HG02610 (cell line): ENCODE measurements at regions not wholly inside any gene's neighbourhood (a gene's known extent, or its start where the extent isn't known, plus 50 kb on each side); places are given as distances from the start of the nearest gene placed in this dataset.
A peak's percentile ranks its signal among the peaks of the same experiment; 100 is the strongest.
"Not testable (repeated sequence)": the region's sequence is repeated elsewhere in the genome, so short reads cannot be mapped to it uniquely, and the experiment has no call there.

ENCODE experiments used
- ATAC-seq: cut with Tn5 transposase; IDR thresholded peaks from one replicate; pipeline ENCODE4 v1.9.1; 2021; ENCODE audit warnings: mild to moderate bottlenecking, moderate library complexity; ENCODE audit not compliant: unreplicated experiment

DNA sequence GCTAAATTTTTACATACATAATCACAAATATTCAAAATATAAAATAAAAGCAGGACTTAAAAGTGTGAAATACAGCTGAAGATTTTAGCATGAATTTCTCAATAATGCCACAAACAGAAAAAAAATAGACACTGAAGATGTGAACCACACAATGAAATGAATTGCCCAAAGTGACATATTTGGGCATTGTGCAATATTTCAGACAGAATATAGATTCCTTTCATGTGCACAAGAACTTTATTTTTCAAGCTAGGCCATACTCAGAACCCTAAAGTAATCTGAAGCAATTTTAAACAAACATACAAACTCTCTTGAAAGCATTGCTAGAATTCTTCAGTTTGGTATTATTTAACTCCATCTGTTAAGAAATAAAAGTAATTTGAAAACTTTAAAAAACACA is 764.1 kb downstream of the STIM2 start:
- no peak for ATAC-seq

GRCh38 chr4:27628609-27629008 is 768.0 kb downstream of the STIM2 start:
- no peak for ATAC-seq

DNA sequence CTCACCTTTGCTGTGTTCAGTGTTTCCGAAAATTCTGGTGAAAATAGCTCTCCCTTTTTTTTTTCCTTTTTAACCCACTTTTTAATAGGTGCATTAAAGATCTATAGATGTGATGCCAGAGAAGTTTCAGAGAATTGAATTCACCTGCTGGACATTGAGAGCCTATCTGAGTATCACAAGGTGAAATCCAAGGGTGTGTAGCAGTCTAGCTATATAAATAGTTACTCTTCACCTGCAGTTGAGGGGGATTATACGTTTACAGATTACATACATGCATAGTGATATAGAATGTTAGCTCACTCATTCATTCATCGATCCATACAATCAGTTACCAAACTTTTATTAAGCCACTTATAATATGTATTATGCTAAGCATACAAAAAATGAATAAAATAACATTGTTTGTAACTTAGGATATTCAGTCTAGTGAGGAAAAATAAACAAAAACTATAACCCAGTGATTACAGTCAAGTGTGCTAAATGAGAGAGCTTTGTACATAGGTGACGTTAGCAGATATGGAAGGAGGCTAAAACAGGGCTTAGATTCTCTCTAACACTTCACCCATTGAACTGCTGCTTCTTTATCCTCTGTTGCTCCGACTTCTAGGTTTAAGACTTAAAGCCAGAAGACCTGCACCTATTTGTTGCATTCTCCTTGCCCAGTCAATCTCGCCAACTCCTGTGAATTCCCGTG is 769.0 kb downstream of the STIM2 start:
- ATAC-seq, result no peak

DNA sequence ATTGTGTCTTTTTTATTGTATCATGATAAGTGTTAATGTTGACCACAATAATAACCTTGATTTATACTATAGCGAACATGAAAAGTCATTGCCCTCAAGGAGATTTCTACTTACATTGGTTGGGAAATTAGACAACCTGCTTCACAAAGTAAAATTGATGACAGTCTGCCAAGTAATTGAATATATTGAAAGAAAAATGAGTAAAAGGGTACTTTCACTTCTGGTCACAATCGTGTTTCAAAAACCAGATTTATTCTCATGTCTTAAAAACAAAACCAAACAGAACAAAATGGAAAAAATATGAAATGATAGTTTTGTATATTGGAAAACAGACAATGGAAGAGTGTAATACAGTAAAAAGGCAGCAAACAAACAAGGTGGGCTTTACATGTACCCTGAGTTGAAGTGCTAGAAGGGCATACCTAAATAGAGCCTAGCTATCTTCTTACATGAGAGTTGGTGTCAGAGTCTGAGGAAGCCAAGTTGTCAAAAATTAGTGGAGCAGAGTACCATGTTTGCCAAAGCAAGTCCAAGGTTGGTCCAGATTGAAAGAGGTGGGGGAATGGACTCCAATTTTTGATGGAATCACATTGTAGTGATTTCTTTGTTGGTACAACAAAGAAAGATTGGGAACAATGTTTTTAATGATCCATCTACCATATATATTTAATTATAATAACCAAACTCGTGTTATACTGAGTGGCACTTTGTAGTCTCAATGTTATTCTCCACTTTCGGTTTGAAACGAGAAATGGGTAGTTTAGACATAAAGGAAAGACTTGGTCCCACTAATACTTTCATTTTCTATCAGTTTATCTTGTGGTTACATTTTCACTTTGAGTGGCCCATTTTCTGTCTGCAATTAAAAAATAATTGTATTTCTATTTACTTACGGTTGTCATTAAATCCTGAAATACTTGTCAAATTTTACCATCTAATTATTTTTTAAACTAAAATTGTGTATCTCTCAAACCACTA is 775.6 kb downstream of the STIM2 start:
- ATAC-seq, result peak; percentile 96

DNA sequence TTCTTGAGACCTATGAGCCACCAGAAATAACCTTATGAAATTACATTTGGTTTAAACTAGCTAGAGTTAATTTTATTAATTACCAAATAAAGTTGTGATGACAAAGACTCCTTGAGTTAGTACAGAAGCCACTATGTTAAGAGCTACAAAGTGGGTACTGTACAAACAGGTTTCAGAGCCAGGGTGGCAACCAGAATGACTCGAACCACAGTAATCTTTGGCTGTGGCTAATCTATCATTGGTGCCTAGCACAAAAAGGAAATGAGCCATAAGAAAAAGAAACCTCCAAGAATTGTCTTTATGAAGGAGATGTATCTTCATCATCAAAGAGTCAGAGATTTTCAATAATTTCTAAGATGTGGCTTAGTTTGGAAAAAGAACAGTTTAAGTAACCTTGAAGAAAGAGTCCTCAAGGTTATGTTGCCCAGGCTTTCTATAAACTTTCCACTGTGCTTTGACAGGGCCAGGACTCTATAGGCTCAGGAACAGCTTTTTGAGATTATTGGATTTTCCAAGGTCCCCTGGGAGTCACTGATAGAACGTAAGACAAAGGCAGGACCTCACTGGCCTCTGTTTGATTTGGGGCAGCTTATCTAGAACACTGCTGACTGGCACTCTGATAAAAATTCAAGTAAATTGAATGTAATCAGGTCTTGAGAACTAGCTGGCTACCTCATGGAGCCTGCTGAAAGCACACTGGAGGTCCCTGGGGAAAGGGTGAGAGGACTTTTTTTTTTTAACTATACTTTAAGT is 777.7 kb downstream of the STIM2 start:
- no peak for ATAC-seq

DNA sequence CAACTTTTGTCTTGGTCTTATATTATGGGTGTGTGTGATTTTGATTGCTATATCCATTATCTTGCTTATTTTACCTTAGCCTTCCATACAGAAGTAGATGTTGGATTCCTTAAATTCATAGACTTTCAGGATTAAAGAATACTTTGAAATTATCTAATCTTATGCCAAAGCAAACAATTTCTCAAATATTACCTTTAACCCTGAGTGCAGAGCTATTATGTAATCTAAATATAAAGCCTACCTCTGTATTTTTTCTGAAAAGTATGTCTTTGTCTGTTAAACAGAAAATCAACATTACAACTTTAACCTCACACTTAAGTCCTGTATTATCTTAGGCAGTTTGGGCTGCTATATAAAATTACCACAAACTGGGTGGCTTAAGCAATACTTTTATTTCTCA is 782.5 kb downstream of the STIM2 start:
- no peak for ATAC-seq

DNA sequence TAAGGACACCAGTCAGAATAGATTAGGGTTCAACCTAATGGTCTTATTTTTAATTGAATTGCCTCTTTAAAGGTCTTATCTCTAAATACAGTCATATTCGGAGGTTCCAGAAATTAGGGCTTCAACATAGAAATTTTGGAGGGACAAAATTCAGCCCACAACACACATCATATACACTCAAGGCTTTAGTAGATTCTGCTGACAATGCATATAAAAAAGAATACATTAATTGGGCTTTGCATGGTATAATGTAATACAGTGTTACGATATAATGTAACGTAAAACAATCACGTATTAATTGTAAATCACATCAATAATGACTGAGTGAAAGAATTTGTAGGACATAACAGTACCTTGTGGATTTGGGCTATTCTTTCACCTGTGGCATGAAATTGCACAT is 787.8 kb downstream of the STIM2 start:
- no peak for ATAC-seq

DNA sequence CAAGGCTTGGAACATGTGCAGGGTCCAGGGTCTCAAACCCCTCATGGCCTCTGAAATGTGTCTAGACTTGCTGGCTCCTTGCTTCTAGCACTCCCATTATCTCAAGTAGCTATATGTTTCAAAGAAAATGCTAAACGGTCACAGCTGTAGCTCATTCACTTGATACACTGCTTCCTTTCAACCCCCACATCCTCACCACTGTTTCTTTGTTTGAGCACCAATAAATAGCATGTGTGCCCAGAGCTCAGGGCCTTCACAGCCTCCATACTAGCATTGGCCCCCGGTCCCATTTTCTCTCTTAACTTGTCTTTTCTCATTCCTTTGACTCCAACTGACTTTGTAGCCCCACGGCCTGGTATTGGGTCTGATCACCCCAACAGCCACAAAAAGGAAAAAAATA is 801.8 kb downstream of the STIM2 start:
- ATAC-seq, result no peak

DNA sequence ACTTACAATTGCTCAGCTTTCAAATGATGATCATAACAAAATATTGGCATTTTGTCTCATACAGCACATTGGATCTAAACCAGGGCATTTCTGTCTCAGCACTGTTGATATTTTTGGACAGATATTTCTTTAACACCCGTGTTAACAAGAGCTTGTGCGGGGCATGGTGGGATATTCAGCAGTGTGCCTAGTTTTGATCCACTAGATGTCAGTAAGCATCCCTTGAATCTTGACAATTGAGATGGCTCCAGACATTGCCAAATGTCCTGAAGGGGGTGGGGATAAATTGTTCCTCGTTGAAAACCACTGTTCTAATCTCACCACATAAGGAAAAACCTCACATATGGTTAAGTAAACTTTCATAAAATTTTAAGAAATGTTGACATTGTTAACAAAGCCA is 806.3 kb downstream of the STIM2 start:
- no peak for ATAC-seq

DNA sequence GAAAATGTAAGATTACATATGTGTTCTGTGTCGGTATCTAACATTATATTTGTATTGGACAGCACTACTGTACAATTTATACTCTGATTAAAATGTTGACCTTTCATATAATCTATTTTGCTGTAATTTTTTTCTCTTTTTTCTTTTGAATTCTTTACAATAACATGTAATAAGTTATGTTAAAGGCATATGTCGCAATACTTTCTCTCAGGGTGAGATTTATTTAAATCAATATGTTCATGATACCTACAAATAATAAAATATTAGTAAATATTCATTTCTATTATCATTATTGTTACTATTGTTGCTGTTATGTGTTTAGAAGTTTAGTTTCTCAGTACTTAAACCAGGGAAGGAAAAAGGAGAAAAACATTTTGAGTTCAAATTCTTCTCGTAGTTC is 807.4 kb downstream of the STIM2 start:
- ATAC-seq, result no peak

DNA sequence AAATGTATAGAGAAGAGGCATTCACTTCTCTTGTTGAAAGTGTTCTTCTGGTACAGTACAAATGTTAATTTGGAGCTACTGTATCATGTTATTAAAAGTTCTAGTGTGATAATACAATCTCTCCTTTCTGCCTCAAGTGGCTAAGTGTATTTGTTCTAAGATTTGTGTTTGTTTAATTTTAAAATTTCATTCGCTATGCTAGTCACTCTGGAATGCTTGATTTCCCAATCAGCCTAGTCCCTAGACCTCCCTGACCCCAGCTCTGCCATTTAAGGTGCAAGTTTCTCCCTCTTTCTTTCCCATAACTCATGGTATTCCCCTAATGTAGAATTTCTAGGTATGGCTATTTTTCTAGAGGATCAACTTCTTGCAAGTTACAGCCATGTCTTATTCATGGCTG is 817.4 kb downstream of the STIM2 start:
- ATAC-seq, result no peak

DNA sequence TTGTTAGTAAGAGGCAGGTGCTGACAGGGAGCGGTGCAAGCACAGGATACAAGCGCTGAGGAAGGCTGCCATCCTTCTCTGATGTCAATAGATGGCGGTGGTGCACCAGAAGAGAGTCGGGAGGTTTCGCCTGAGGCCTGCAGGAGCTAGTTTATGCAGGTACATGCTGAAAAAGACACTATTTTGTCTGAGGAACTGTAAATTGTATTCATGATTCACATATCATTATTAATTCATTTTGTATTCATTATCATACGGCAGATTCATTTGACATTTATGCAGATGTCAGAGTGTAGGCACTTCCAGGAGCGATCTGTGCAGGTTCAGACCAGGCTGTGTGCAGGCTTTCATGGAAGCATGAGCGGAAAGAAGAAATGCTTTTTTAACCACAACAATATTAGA is 824.0 kb downstream of the STIM2 start:
- peak; percentile 97 for ATAC-seq

DNA sequence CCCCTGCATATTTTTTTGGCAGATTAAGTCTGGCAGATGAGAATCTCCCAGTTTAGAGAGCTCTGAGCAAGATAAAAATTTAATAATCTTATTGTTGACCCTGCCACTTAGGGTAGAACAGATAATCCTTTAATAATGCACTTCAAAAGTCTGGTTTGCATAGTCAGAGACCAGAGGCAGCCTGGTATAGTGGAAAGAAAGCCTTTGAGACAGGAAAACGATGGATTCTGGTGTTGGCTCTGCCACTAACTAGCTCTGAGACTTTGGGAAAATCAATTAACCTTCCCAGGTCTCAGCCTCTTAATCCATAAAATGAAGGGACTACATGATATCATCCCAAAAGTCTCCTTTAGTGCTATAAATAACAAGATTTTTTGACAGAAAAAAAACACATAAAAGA is 824.5 kb downstream of the STIM2 start:
- no peak for ATAC-seq

GRCh38 chr4:27685947-27686346 is 825.3 kb downstream of the STIM2 start:
- no peak for ATAC-seq

DNA sequence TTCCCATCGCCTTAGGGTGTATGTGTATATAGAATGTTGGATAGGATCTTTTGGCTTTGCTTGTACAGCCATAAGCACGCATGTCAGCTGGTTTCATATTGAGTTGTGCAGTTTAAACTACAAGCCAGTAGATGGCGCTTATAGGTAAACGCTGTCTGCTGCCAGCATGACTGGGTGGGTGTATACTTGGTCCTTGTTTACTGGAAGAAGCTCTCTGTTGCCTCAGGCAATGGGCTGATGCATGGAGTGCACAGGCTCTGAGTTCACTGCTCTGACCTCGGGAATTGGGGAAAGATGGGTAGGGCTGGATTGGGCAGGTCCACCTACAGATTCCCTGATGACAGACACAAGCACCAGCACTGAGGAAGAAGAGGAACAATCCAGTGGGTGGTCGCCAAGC is 831.5 kb downstream of the STIM2 start:
- ATAC-seq, result peak; percentile 96

DNA sequence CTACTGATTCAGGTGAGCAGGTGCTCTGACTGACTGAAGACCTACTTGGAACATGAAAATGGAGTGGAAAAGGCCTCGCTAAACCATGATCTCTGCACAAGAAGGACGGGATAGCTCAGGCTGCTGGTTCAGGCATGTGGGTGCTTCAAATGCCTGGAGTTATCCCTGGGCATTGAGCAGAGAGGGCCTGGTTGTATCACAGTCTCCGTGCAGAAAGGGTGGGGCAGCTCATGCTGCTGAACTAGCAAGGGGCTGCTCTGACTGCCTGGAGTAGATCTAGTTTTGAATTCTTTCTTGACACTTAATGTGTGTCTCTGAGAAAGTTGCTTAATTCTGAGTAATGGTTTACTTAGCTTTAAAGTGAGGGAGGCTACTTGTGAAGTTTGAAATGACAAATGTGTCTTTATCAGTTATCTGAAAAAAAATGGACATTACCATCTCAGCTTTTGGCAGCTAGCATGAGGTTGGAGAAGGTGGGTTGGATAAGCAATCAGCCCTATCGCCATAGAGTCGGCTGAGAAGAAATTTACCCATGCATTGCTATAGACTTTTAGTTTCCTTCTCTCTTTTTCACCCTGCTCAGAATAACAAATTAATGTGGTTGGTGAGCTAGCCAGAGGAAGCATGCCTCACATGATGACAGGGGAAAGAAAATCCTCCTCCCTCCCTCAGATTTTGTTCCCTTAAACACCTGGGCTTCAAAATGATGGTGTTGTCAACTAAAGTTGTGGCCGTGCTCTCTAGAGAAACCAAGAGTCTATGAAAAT is 832.4 kb downstream of the STIM2 start:
- ATAC-seq, result no peak

DNA sequence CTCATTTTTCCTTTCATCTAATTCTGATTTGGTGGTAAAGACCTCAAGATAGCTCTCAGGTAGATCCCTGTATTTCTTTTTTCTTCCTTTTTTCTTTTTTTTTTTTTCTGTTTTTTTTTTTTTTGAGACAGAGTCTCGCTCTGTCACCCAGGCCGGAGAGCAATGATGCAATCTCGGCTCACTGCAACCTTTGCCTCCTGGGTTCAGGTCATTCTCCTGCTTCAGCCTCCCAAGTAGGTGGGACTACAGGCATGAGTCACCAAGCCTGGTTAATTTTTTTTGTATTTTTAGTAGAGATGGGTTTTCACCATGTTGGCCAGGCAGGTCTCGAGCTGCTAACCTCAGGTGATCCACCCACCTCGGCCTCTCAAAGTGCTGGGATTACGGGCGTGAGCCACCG is 835.6 kb downstream of the STIM2 start:
- ATAC-seq, result not testable (repeated sequence)

- ATAC-seq, result no peak
These were observed 841.0 kb downstream of the STIM2 start for GRCh38 chr4:27701606-27702005.

- ATAC-seq, result no peak
These were observed 842.2 kb downstream of the STIM2 start for GRCh38 chr4:27702730-27703431.

GRCh38 chr4:27703771-27704170 is 843.1 kb downstream of the STIM2 start:
- ATAC-seq, result no peak
